SKM-1 (cell line): ENCODE measurements at regions not wholly inside any gene's neighbourhood (a gene's known extent, or its start where the extent isn't known, plus 50 kb on each side); places are given as distances from the start of the nearest gene placed in this dataset.
"Not testable (repeated sequence)": the region's sequence is repeated elsewhere in the genome, so short reads cannot be mapped to it uniquely, and the experiment has no call there.

Experiments
- DNase-seq: peaks from one replicate; lab custom pipeline; 2025; ENCODE audit not compliant: unreplicated experiment; lab: John Stamatoyannopoulos, UW

- DNase-seq = no peak
Observed at GRCh38 chr2:225254363-225254762, 145.1 kb upstream of the NYAP2 start.

- DNase-seq = no peak
Observed at GRCh38 chr2:225244933-225245332, 154.6 kb upstream of the NYAP2 start.

- no peak for DNase-seq
Observed at GRCh38 chr2:225236769-225237323, 162.7 kb upstream of the NYAP2 start.

- no peak for DNase-seq
Observed at GRCh38 chr2:225233234-225233633, 166.3 kb upstream of the NYAP2 start.

- DNase-seq = no peak
Observed at GRCh38 chr2:225231900-225232299, 167.6 kb upstream of the NYAP2 start.

GRCh38 chr2:225229346-225229745, 170.2 kb upstream of the NYAP2 start:
- DNase-seq = not testable (repeated sequence)

- DNase-seq = no peak
Observed at GRCh38 chr2:225226441-225226840, 173.1 kb upstream of the NYAP2 start.

- no peak for DNase-seq
Observed at GRCh38 chr2:225223301-225223700, 176.2 kb upstream of the NYAP2 start.

- no peak for DNase-seq
Observed at GRCh38 chr2:225207471-225207870, 165.2 kb upstream of the DOCK10 start.

GRCh38 chr2:225207043-225207442, 164.8 kb upstream of the DOCK10 start:
- no peak for DNase-seq

- DNase-seq = no peak
Observed at GRCh38 chr2:225196579-225196978, 154.3 kb upstream of the DOCK10 start.

- no peak for DNase-seq
Observed at GRCh38 chr2:225192869-225193268, 150.6 kb upstream of the DOCK10 start.

- no peak for DNase-seq
Observed at GRCh38 chr2:225190987-225191386, 148.7 kb upstream of the DOCK10 start.

- no peak for DNase-seq
Observed at GRCh38 chr2:225184948-225185347, 142.7 kb upstream of the DOCK10 start.

- DNase-seq = no peak
Observed at GRCh38 chr2:225182126-225182525, 139.9 kb upstream of the DOCK10 start.

- DNase-seq = no peak
Observed at GRCh38 chr2:225177098-225177497, 134.8 kb upstream of the DOCK10 start.

GRCh38 chr2:225173909-225174308, 131.6 kb upstream of the DOCK10 start:
- DNase-seq = no peak

GRCh38 chr2:225171350-225171749, 129.1 kb upstream of the DOCK10 start:
- DNase-seq = no peak

- DNase-seq = no peak
Observed at GRCh38 chr2:225170162-225170561, 127.9 kb upstream of the DOCK10 start.

- no peak for DNase-seq
Observed at GRCh38 chr2:225169396-225169795, 127.1 kb upstream of the DOCK10 start.

- DNase-seq = no peak
Observed at GRCh38 chr2:225165052-225165451, 122.8 kb upstream of the DOCK10 start.

GRCh38 chr2:225164401-225165050, 122.3 kb upstream of the DOCK10 start:
- DNase-seq = no peak

- DNase-seq = no peak
Observed at GRCh38 chr2:225158360-225158759, 116.1 kb upstream of the DOCK10 start.
